ENCODE measurements at regions not wholly inside any gene's neighbourhood (a gene's known extent, or its start where the extent isn't known, plus 50 kb on each side); places are given as distances from the start of the nearest gene placed in this dataset.

- TF ChIP-seq CTCF (IDR thresholded peaks at IDR 0.05): no peak
- no peak for TF ChIP-seq POLR2AphosphoS5 (IDR thresholded peaks at IDR 0.05)
Measured at GRCh38 chr4:79064806-79065205, 125.6 kb upstream of the PAQR3 start.
